HG03457 (cell line): ENCODE measurements at regions not wholly inside any gene's neighbourhood (a gene's known extent, or its start where the extent isn't known, plus 50 kb on each side); places are given as distances from the start of the nearest gene placed in this dataset.
"Not testable (repeated sequence)": the region's sequence is repeated elsewhere in the genome, so short reads cannot be mapped to it uniquely, and the experiment has no call there.

ENCODE experiments used
- ATAC-seq: cut with Tn5 transposase; IDR thresholded peaks from one replicate; pipeline ENCODE4 v1.9.1; 2021; ENCODE audit warnings: moderate number of reproducible peaks; ENCODE audit not compliant: unreplicated experiment

GRCh38 chr7:115654384-115655214 lies 376.0 kb downstream of the TFEC start:
- peak; percentile 65 for ATAC-seq

GRCh38 chr7:115649429-115649828 lies 381.1 kb downstream of the TFEC start:
- no peak for ATAC-seq

DNA sequence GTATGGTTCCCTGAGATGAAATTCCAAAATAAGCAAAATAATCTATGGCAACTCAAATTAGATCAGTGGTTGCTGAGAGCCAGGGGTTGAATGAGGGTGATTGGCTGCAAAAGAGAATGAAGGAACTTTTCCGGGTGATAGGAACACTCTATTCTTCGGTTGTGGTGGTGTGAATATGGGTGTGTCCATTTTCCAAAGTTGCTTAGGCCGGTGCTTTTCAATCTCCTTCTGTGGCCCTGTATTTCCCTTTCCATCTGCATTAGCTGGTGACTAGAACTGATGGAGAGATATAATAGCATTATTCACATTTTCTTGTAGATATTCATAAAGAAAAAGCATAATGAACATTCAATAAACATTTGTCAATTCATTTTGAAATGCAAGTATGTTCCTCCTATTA lies 382.9 kb downstream of the TFEC start:
- ATAC-seq: no peak

GRCh38 chr7:115642194-115642593 lies 388.4 kb downstream of the TFEC start:
- no peak for ATAC-seq

DNA sequence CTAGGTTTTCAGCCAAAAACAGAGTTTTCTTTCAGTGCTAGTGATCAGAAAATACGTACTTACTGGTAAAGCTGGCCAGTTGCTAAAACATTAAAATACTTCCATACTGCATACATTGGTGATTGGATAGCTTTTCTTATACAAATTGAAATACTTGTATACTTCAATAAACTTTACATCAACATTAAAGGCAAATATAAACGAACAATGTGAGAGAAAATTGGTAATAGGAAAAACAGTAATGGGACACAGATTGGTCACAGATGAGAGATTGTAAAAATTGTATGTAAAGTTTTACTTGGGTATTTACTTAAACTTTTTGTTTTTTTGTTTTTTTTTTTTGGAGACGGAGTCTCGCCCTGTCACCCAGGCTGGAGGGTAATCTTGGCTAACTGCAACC lies 391.7 kb downstream of the TFEC start:
- ATAC-seq: no peak

DNA sequence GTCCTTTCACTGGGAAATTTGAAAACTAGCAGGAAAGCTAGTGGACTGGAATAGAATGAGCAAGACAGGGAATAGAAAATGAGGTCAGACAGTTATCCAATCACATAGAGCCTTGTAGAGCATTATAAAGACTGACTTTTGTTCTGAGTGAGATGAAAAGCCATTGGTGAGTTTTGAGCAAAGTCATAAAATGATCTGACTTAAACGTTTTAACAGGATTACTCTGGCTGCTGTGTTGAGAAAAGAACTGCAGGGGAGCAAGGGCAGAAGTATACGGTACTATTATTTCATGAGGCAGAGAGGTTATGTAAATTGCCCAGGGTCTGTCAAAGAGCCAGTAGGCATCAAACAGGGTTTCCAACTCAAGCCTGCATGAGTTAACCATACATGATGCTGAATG lies 393.4 kb downstream of the TFEC start:
- ATAC-seq: no peak

DNA sequence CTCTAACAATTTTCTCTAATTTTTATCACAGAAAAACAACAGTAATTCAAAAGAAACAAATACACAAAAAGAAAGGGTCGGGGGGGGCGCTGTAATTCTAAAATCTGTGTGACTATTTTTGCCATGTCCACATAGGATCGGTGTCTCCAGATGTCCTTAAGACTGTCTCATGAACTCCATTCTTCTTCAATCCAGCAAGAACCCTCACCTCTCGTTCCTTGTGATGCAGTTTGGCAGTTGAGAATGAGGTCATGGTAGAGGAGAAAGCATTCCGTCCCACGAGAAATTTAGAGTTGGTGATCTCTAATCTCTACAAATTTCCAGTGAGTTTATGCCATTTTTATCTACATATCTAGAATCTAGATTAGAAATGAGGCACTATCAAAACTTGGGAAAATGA lies 394.7 kb downstream of the TFEC start:
- ATAC-seq: no peak

DNA sequence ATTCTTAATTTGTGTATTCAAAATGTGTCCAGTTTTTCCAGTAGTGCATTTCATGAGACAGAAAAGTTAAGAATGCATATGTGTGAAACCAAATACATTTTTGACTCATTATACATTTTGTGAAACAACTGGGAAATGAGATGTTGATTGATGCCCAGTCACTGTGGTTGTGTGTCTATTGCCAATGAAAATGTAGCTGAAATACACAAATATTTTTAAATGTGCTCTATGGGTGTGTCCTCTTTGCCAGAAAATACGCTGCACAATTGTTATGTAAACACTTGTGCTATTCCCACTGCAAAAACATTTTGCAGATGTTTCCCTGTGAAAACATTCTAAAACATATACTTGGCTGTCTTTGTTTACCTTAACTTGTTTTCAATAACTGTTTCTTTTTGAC lies 395.2 kb downstream of the TFEC start:
- no peak for ATAC-seq

DNA sequence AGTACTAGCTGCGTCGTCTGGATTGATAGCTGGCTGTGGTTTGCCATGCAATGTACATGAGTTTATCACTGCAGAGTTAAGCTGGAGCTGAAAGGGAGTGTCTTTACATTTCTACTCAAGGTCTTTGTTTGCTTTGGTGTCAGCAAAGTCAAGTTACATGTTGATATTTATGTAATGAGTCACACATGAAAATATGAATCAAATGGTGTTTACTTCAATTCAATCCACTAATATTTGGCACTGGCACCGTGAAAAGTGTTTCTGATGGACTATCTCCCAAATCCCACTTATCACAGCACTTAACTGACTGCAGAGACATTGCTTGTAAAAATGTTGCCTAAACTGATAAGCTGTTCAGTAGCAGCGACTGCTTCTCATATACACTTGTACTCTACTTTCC lies 395.9 kb downstream of the TFEC start:
- no peak for ATAC-seq

GRCh38 chr7:115632636-115633035 lies 397.9 kb downstream of the TFEC start:
- no peak for ATAC-seq

DNA sequence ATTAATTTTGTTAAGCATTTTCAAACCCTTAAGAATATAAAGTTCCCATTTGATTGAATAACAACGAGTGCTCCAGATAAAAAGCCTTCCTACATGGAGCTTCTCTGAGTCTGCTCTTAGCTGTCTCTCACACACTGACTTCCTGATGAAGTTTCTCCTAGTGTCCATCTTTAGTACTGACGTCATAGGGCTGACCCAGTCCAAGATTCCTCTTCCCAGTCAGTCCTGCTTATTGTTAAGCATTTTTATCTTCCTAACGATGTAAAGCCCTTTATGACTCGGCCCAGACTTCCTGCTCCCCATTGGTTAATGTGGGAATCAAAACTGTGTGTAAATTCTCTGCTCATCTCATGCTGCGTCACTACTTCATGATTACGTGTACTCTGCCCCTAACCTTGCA lies 398.8 kb downstream of the TFEC start:
- ATAC-seq: no peak

GRCh38 chr7:115630049-115630448 lies 400.5 kb downstream of the TFEC start:
- no peak for ATAC-seq

- ATAC-seq: no peak
These were observed 411.9 kb downstream of the TFEC start for GRCh38 chr7:115618676-115619075.

GRCh38 chr7:115613836-115614235 lies 416.7 kb downstream of the TFEC start:
- ATAC-seq: no peak

DNA sequence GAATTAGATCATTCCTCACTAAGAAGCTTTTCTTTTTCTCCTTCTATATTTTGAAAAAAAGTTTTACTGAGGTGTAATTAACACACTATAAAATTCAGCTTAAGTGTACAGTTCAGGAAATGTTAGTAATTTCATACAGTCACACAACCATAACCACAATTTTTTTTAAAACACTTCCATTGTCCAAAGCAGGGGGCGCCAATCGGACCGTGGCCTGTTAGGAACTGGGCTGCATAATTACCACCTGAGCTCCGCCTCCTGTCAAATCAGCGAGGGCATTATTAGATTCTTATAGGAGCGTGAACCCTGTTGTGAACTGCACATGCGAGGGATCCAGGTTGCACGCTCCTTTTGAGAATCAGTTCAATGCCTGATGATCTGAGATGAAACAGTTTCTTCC lies 427.1 kb downstream of the TFEC start:
- ATAC-seq: no peak

GRCh38 chr7:115600207-115600606 lies 430.4 kb downstream of the TFEC start:
- no peak for ATAC-seq

GRCh38 chr7:115599184-115599583 lies 431.4 kb downstream of the TFEC start:
- ATAC-seq: not testable (repeated sequence)

- ATAC-seq: not testable (repeated sequence)
These were observed 433.3 kb downstream of the TFEC start for GRCh38 chr7:115597220-115597619.

GRCh38 chr7:115593111-115593510 lies 437.5 kb downstream of the TFEC start:
- ATAC-seq: no peak

DNA sequence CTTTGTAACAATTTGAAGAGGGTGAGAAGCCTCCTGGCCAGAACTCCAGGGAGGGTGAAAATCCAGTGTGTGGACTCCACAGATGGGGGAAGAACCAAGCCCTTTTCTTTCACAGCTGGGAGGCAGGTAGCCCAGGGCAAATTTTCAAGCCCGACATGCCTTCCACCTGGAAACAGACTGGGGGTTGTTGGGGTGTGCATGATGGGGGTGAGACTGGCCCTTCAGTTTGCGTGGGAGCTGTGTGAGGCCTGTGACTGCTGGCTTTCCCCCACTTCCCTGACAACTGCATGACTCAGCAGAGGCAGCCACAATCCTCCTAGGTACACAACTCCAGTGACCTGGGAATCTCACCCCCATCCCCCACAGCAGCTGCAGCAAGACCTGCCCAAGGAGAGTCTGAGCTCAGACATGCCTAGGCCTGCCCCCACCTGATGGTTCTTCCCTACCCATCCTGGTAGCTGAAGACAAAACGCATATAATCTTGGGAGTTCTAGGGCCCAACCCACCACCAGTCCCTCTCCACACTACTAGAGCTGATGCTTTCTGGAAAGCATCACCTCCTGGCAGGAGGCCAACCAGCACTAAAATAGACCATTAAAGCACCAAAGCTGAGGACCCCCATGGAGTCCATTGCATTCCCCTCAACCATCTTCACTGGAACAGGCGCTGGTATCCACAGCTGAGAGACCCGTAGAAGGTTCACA lies 445.4 kb downstream of the TFEC start:
- no peak for ATAC-seq

- no peak for ATAC-seq
These were observed 447.6 kb downstream of the TFEC start for GRCh38 chr7:115582956-115583355.

- ATAC-seq: no peak
These were observed 452.0 kb downstream of the TFEC start for GRCh38 chr7:115578576-115578975.
